H1 (cell line): ENCODE measurements at regions not wholly inside any gene's neighbourhood (a gene's known extent, or its start where the extent isn't known, plus 50 kb on each side); places are given as distances from the start of the nearest gene placed in this dataset.
"Not testable (repeated sequence)": the region's sequence is repeated elsewhere in the genome, so short reads cannot be mapped to it uniquely, and the experiment has no call there.

Experiments
- CTCF ChIA-PET: fragments of 300-600 bp; sonication (Branson Sonifier 250); formaldehyde crosslinking; loops from one replicate; lab custom pipeline; 2021; ENCODE audit not compliant: partially characterized antibody; lab: Charles Lee
- POLR2A ChIA-PET: fragments of 300-600 bp; sonication (Branson Sonifier 250); formaldehyde crosslinking; loops from one replicate; lab custom pipeline; 2021; ENCODE audit warnings: inconsistent platforms; ENCODE audit not compliant: partially characterized antibody; lab: Charles Lee
- DNase-seq, 2 experiments: peaks; one replicate each; pipeline versions ENCODE4 v3.0.0 to v3.0.0-alpha.2; 2010 to 2022; ENCODE audit warnings: low spot score in 2 of 2, low read depth in 1 of 2, mixed read lengths in 1 of 2
- FAIRE-seq: peaks from 2 replicates; lab custom pipeline; 2011; peaks lifted over from hg19 to GRCh38; lab: Jason Lieb, UNC
- H2AFZ ChIP-seq: 2 replicates; pipeline ENCODE4 v1.8.1; 2012; ENCODE audit warnings: low read length, inconsistent platforms
- H2AK5ac ChIP-seq: 2 replicates; pipeline ENCODE4 v1.6.1; 2013; ENCODE audit warnings: low read depth, low read length
- H2BK120ac ChIP-seq: replicated peaks from 2 replicates; pipeline ENCODE3; 2013; ENCODE audit warnings: low read depth, low read length, inconsistent platforms
- H2BK12ac ChIP-seq: 2 replicates; pipeline ENCODE4 v1.6.1; 2013; ENCODE audit warnings: low read depth, low read length
- H2BK15ac ChIP-seq: 2 replicates; pipeline ENCODE4 v1.6.1; 2013; ENCODE audit warnings: low read length
- H2BK20ac ChIP-seq: 2 replicates; pipeline ENCODE4 v1.6.1; 2013; ENCODE audit warnings: low read length
- H2BK5ac ChIP-seq: 2 replicates; pipeline ENCODE4 v1.6.1; 2013; ENCODE audit warnings: low read depth, low read length
- H3K14ac ChIP-seq: 2 replicates; pipeline ENCODE4 v1.6.1; 2013; ENCODE audit warnings: inconsistent platforms; ENCODE audit not compliant: insufficient read length
- H3K18ac ChIP-seq: 2 replicates; pipeline ENCODE4 v1.6.1; 2013; ENCODE audit warnings: low read length; ENCODE audit errors: extremely low read depth
- H3K23ac ChIP-seq: 2 replicates; pipeline ENCODE4 v1.6.1; 2013; ENCODE audit warnings: inconsistent platforms; ENCODE audit not compliant: insufficient read length
- H3K23me2 ChIP-seq: 2 replicates; pipeline ENCODE4 v1.6.1; 2013; ENCODE audit warnings: low read depth, low read length
- H3K27ac ChIP-seq: 2 replicates; pipeline ENCODE4 v1.6.1; 2011; ENCODE audit warnings: low read depth, low read length, inconsistent platforms
- H3K27me3 ChIP-seq, 4 experiments: replicated peaks in 1 of 4; 1 replicate in 1 of 4; 2 replicates in 3 of 4; pipeline versions ENCODE4 v1.6.1 to v1.8.1; 2011 to 2013; ENCODE audit warnings: low read length in 3 of 4, mild to moderate bottlenecking in 3 of 4, inconsistent platforms in 2 of 4, mixed read lengths in 2 of 4, moderate library complexity in 1 of 4; ENCODE audit not compliant: control insufficient read depth in 3 of 4, insufficient read depth in 3 of 4; ENCODE audit errors: extremely low read depth in 1 of 4
- H3K36me3 ChIP-seq, 4 experiments: 2 replicates each; pipeline versions ENCODE4 v1.6.1 to v1.8.1; 2011 to 2013; ENCODE audit warnings: mild to moderate bottlenecking in 4 of 4, low read length in 3 of 4, moderate library complexity in 2 of 4, control low read depth in 1 of 4, inconsistent platforms in 1 of 4; ENCODE audit not compliant: insufficient read depth in 4 of 4, control insufficient read depth in 2 of 4
- H3K4ac ChIP-seq: replicated peaks from 2 replicates; pipeline ENCODE3; 2013; ENCODE audit warnings: low read length, low read depth, mixed read lengths, inconsistent platforms; ENCODE audit not compliant: insufficient read length
- H3K4me1 ChIP-seq, 4 experiments: replicated peaks in 1 of 4; 1 replicate in 1 of 4; 2 replicates in 3 of 4; pipeline versions ENCODE4 v1.6.1 to v1.8.1; 2011 to 2013; ENCODE audit warnings: low read length in 3 of 4, inconsistent platforms in 2 of 4, mixed read lengths in 1 of 4; ENCODE audit not compliant: insufficient read depth in 4 of 4, control insufficient read depth in 3 of 4
- H3K4me2 ChIP-seq, 2 experiments: 2 replicates each; pipeline versions ENCODE4 v1.6.1 to v1.8.1; 2011 to 2013; ENCODE audit warnings: low read depth in 2 of 2, low read length in 2 of 2, control low read depth in 1 of 2, inconsistent platforms in 1 of 2, mild to moderate bottlenecking in 1 of 2; ENCODE audit not compliant: insufficient read depth in 1 of 2
- H3K4me3 ChIP-seq, 4 experiments: fragments of 200-600, 300-600 bp in 1 of 4; sonication (generic), shearing (Covaris generic), sonication (Bioruptor Twin) in 1 of 4; 2 replicates each; pipeline versions ENCODE4 v1.5.1 to v1.8.1; 2011 to 2016; ENCODE audit warnings: low read length in 4 of 4, low read depth in 3 of 4, control low read depth in 2 of 4, inconsistent platforms in 2 of 4, mild to moderate bottlenecking in 2 of 4, mixed read lengths in 1 of 4, moderate library complexity in 1 of 4; ENCODE audit not compliant: insufficient read depth in 2 of 4; ENCODE audit errors: extremely low read depth in 1 of 4
- H3K56ac ChIP-seq: replicated peaks from 2 replicates; pipeline ENCODE3; 2013; ENCODE audit warnings: low read depth, mild to moderate bottlenecking, mixed read lengths, low read length, inconsistent platforms; ENCODE audit not compliant: insufficient read length
- H3K79me1 ChIP-seq: 2 replicates; pipeline ENCODE4 v1.6.1; 2013; ENCODE audit warnings: low read depth, low read length, control low read depth
- H3K79me2 ChIP-seq, 2 experiments: 2 replicates each; pipeline versions ENCODE4 v1.6.1 to v1.8.1; 2012 to 2013; ENCODE audit warnings: low read length in 2 of 2, mild to moderate bottlenecking in 2 of 2, inconsistent platforms in 1 of 2; ENCODE audit not compliant: insufficient read depth in 2 of 2, control insufficient read depth in 1 of 2
- H3K9ac ChIP-seq, 4 experiments: replicated peaks in 1 of 4; 1 replicate in 1 of 4; 2 replicates in 3 of 4; pipeline versions ENCODE4 v1.6.1 to v1.8.1; 2011 to 2013; ENCODE audit warnings: low read depth in 3 of 4, low read length in 3 of 4, control low read depth in 2 of 4, mild to moderate bottlenecking in 2 of 4, moderate library complexity in 2 of 4, inconsistent platforms in 1 of 4; ENCODE audit errors: extremely low read depth in 1 of 4
- H3K9me3 ChIP-seq, 2 experiments: 2 replicates each; pipeline versions ENCODE4 v1.6.1 to v1.8.1; 2012 to 2013; ENCODE audit warnings: mild to moderate bottlenecking in 2 of 2, moderate library complexity in 2 of 2, control low read depth in 1 of 2, inconsistent platforms in 1 of 2, low read depth in 1 of 2, low read length in 1 of 2, mixed read lengths in 1 of 2; ENCODE audit not compliant: insufficient read depth in 2 of 2
- H4K20me1 ChIP-seq, 2 experiments: replicated peaks in 1 of 2; 2 replicates each; pipeline versions ENCODE3 to v1.8.1; 2011 to 2013; ENCODE audit warnings: inconsistent platforms in 2 of 2, low read length in 2 of 2, mild to moderate bottlenecking in 1 of 2; ENCODE audit not compliant: insufficient read depth in 2 of 2, control insufficient read depth in 1 of 2
- H4K5ac ChIP-seq: 2 replicates; pipeline ENCODE4 v1.6.1; 2013; ENCODE audit warnings: low read length, low read depth, mixed read lengths, inconsistent platforms; ENCODE audit not compliant: insufficient read length
- H4K8ac ChIP-seq: 2 replicates; pipeline ENCODE4 v1.8.0; 2013; ENCODE audit warnings: mild to moderate bottlenecking, moderate library complexity, low read length, inconsistent platforms; ENCODE audit not compliant: insufficient read depth; ENCODE audit errors: extremely low read depth
- H4K91ac ChIP-seq: replicated peaks from 2 replicates; pipeline ENCODE3; 2013; ENCODE audit warnings: low read length, mixed read lengths, inconsistent platforms; ENCODE audit not compliant: insufficient read length
- WGBS, 2 experiments: shearing (Covaris generic) in 1 of 2; methylation state at CpG; one replicate each; pipeline versions ENCODE4 v1.1.6 to v1.1.7; 2013 to 2015; ENCODE audit warnings: low lambda C conversion rate in 2 of 2, mixed read lengths in 2 of 2, inconsistent platforms in 1 of 2, low coverage in 1 of 2, missing lambda C conversion rate in 1 of 2; ENCODE audit not compliant: insufficient replicate concordance in 2 of 2, insufficient coverage in 1 of 2, insufficient read length in 1 of 2; ENCODE audit errors: extremely low coverage in 1 of 2, missing lambda C conversion rate in 1 of 2; 5-methylcytosine and 5-hydroxymethylcytosine counted together

GRCh38 chr7:32768866-32769510 lies 122.6 kb downstream of the KBTBD2 start:
- 92% methylated on average over 3 of the region's 3 CpGs; no CpG with 5 or more reads in 1 of the 2 experiments for WGBS, 2 experiments

GRCh38 chr7:32768338-32768737 lies 123.2 kb downstream of the KBTBD2 start:
- CTCF ChIA-PET: interaction anchor here (0.6 to 2.1 kb wide), 3 partner anchors 9 to 1568 kb away, joined by 3 to 4 read pairs (median 3); no protein-coding TSS in a partner anchor
- H3K36me3 ChIP-seq, H3K79me1 ChIP-seq, H2AFZ ChIP-seq, H3K9me3 ChIP-seq, H3K56ac ChIP-seq, H2BK120ac ChIP-seq, H4K20me1 ChIP-seq, H3K4me1 ChIP-seq, FAIRE-seq, H2AK5ac ChIP-seq, H2BK20ac ChIP-seq, H4K91ac ChIP-seq, H4K8ac ChIP-seq, H2BK5ac ChIP-seq, H2BK15ac ChIP-seq, H3K27ac ChIP-seq, H4K5ac ChIP-seq, DNase-seq, H3K18ac ChIP-seq, POLR2A ChIA-PET, H2BK12ac ChIP-seq, H3K4ac ChIP-seq, H3K9ac ChIP-seq, H3K4me2 ChIP-seq, H3K23me2 ChIP-seq, H3K27me3 ChIP-seq, H3K14ac ChIP-seq, H3K79me2 ChIP-seq, H3K23ac ChIP-seq, H3K4me3 ChIP-seq: not testable (repeated sequence)
- 94% methylated on average over 1 of the region's 1 CpG; no CpG with 5 or more reads in 1 of the 2 experiments for WGBS, 2 experiments

More at GRCh38 chr7:32768866-32769510, 122.6 kb downstream of the KBTBD2 start:
- H2BK5ac ChIP-seq, POLR2A ChIA-PET, H3K79me2 ChIP-seq, H2BK120ac ChIP-seq, H3K27me3 ChIP-seq, H3K14ac ChIP-seq, H2BK20ac ChIP-seq, H3K79me1 ChIP-seq, H3K36me3 ChIP-seq, H2BK12ac ChIP-seq, H3K4ac ChIP-seq, H3K18ac ChIP-seq, FAIRE-seq, H3K4me3 ChIP-seq, H3K23ac ChIP-seq, H4K5ac ChIP-seq, H3K4me2 ChIP-seq, H2BK15ac ChIP-seq, H3K9me3 ChIP-seq, H2AFZ ChIP-seq, H2AK5ac ChIP-seq, H4K8ac ChIP-seq, H3K27ac ChIP-seq, H4K91ac ChIP-seq, DNase-seq, H4K20me1 ChIP-seq, H3K56ac ChIP-seq, H3K23me2 ChIP-seq, H3K4me1 ChIP-seq, H3K9ac ChIP-seq: not testable (repeated sequence)
- CTCF ChIA-PET: interaction anchor here (2.1 kb wide), 1 partner anchor 9 kb away, joined by 4 read pairs; no protein-coding TSS in a partner anchor
